H9 (cell line): ENCODE measurements at regions not wholly inside any gene's neighbourhood (a gene's known extent, or its start where the extent isn't known, plus 50 kb on each side); places are given as distances from the start of the nearest gene placed in this dataset.

ENCODE experiments used
- DNase-seq: peaks from one replicate; pipeline ENCODE4 v3.0.0-alpha.2; 2017
- H2AFZ ChIP-seq: one replicate; pipeline ENCODE4 v1.6.1; 2013; ENCODE audit warnings: mild to moderate bottlenecking, low read length, control low read depth, moderate library complexity
- H2AK5ac ChIP-seq: 2 replicates; pipeline ENCODE4 v1.6.1; 2013; ENCODE audit warnings: low read length, control low read depth, mixed read lengths; ENCODE audit not compliant: insufficient read length
- H2BK120ac ChIP-seq: one replicate; pipeline ENCODE4 v1.6.1; 2013; ENCODE audit warnings: low read depth, mild to moderate bottlenecking, low read length, control low read depth, inconsistent platforms; ENCODE audit not compliant: poor library complexity, severe bottlenecking
- H2BK12ac ChIP-seq: 2 replicates; pipeline ENCODE4 v1.6.1; 2013; ENCODE audit warnings: low read length, control low read depth, mixed read lengths, low read depth; ENCODE audit not compliant: insufficient read length
- H2BK15ac ChIP-seq: 2 replicates; pipeline ENCODE4 v1.6.1; 2013; ENCODE audit warnings: low read depth, low read length, control low read depth
- H2BK20ac ChIP-seq: one replicate; pipeline ENCODE4 v1.6.1; 2013; ENCODE audit warnings: low read depth, mild to moderate bottlenecking, low read length, control low read depth, inconsistent platforms; ENCODE audit not compliant: poor library complexity, severe bottlenecking
- H2BK5ac ChIP-seq: 2 replicates; pipeline ENCODE4 v1.6.1; 2013; ENCODE audit warnings: low read length, control low read depth, mixed read lengths; ENCODE audit not compliant: insufficient read length
- H3K14ac ChIP-seq: 2 replicates; pipeline ENCODE4 v1.6.1; 2013; ENCODE audit warnings: low read length, control low read depth; ENCODE audit not compliant: insufficient read depth
- H3K18ac ChIP-seq: 2 replicates; pipeline ENCODE4 v1.6.1; 2013; ENCODE audit warnings: low read depth, mild to moderate bottlenecking, mixed read lengths, low read length, control low read depth; ENCODE audit not compliant: insufficient read length
- H3K23ac ChIP-seq: 2 replicates; pipeline ENCODE4 v1.6.1; 2013; ENCODE audit warnings: low read length, control low read depth, mixed read lengths, low read depth; ENCODE audit not compliant: insufficient read length
- H3K23me2 ChIP-seq: 2 replicates; pipeline ENCODE4 v1.6.1; 2013; ENCODE audit warnings: low read depth, mild to moderate bottlenecking, mixed read lengths, low read length, control low read depth; ENCODE audit not compliant: insufficient read length, poor library complexity, severe bottlenecking
- H3K27ac ChIP-seq: 2 replicates; pipeline ENCODE4 v1.5.1; 2013; ENCODE audit warnings: low read length, control low read depth, mixed read lengths, low read depth; ENCODE audit not compliant: insufficient read length
- H3K27me3 ChIP-seq: 2 replicates; pipeline ENCODE4 v1.6.1; 2013; ENCODE audit warnings: low read length, control low read depth, inconsistent platforms; ENCODE audit not compliant: insufficient read depth
- H3K4ac ChIP-seq: 2 replicates; pipeline ENCODE4 v1.6.1; 2013; ENCODE audit warnings: low read depth, mild to moderate bottlenecking, control low read depth, inconsistent platforms, low read length, moderate library complexity
- H3K4me1 ChIP-seq: 2 replicates; pipeline ENCODE4 v1.6.1; 2013; ENCODE audit warnings: low read length, control low read depth, inconsistent platforms; ENCODE audit not compliant: insufficient read depth
- H3K4me2 ChIP-seq: 2 replicates; pipeline ENCODE4 v1.6.1; 2013; ENCODE audit warnings: low read length, control low read depth, mixed read lengths; ENCODE audit not compliant: insufficient read length, insufficient read depth
- H3K56ac ChIP-seq: 2 replicates; pipeline ENCODE4 v1.6.1; 2013; ENCODE audit warnings: low read depth, mild to moderate bottlenecking, mixed read lengths, low read length, control low read depth; ENCODE audit not compliant: insufficient read length
- H3K79me1 ChIP-seq: 2 replicates; pipeline ENCODE4 v1.6.1; 2013; ENCODE audit warnings: low read depth, mild to moderate bottlenecking, moderate library complexity, low read length, control low read depth, inconsistent platforms; ENCODE audit not compliant: insufficient read depth, poor library complexity, severe bottlenecking
- H3K79me2 ChIP-seq: 2 replicates; pipeline ENCODE4 v1.6.1; 2013; ENCODE audit warnings: low read length, control low read depth, inconsistent platforms; ENCODE audit not compliant: insufficient read depth
- H3K9ac ChIP-seq: 2 replicates; pipeline ENCODE4 v1.6.1; 2013; ENCODE audit warnings: low read length, control low read depth, mixed read lengths; ENCODE audit not compliant: insufficient read length; ENCODE audit errors: extremely low read depth
- H3K9me3 ChIP-seq: one replicate; pipeline ENCODE4 v1.6.1; 2013; ENCODE audit warnings: low read depth, low read length, inconsistent platforms; ENCODE audit not compliant: control insufficient read depth
- H3T11ph ChIP-seq: one replicate; pipeline ENCODE4 v1.6.1; 2013; ENCODE audit warnings: mild to moderate bottlenecking, low read length, control low read depth, inconsistent platforms
- H4K20me1 ChIP-seq: one replicate; pipeline ENCODE4 v1.6.1; 2013; ENCODE audit not compliant: control insufficient read depth, insufficient read length, insufficient read depth
- H4K5ac ChIP-seq: 2 replicates; pipeline ENCODE4 v1.6.1; 2013; ENCODE audit warnings: low read depth, mild to moderate bottlenecking, mixed read lengths, low read length, control low read depth; ENCODE audit not compliant: insufficient read length
- H4K8ac ChIP-seq: replicated peaks from 2 replicates; pipeline ENCODE4 v1.6.1; 2013; ENCODE audit warnings: low read length, control low read depth, mixed read lengths, low read depth; ENCODE audit not compliant: insufficient read length
- H4K91ac ChIP-seq: 2 replicates; pipeline ENCODE4 v1.6.1; 2013; ENCODE audit warnings: low read depth, mild to moderate bottlenecking, moderate library complexity, mixed read lengths, low read length, control low read depth; ENCODE audit not compliant: insufficient read length
- H3K27ac Mint-ChIP-seq, 3 experiments: 2 replicates in 2 of 3; 3 replicates in 1 of 3; pipeline ENCODE4 v1.8.0; 2020 to 2021; ENCODE audit warnings: mixed read lengths in 3 of 3, mild to moderate bottlenecking in 1 of 3, moderate library complexity in 1 of 3
- H3K27me3 Mint-ChIP-seq: 2 replicates; pipeline ENCODE4 v1.8.0; 2021; ENCODE audit warnings: low read depth, mild to moderate bottlenecking, moderate library complexity, mixed read lengths
- H3K36me3 Mint-ChIP-seq, 3 experiments: 2 replicates in 2 of 3; 3 replicates in 1 of 3; pipeline ENCODE4 v1.8.0; 2020 to 2021; ENCODE audit warnings: low read depth in 3 of 3, mixed read lengths in 3 of 3; ENCODE audit not compliant: insufficient read depth in 1 of 3
- H3K4me1 Mint-ChIP-seq, 2 experiments: 2 replicates each; pipeline ENCODE4 v1.8.0; 2020; ENCODE audit warnings: mixed read lengths in 2 of 2
- H3K4me3 Mint-ChIP-seq, 2 experiments: 2 replicates in 1 of 2; 3 replicates in 1 of 2; pipeline ENCODE4 v1.8.0; 2020 to 2021; ENCODE audit warnings: mild to moderate bottlenecking in 2 of 2, mixed read lengths in 2 of 2, moderate library complexity in 1 of 2
- H3K9me3 Mint-ChIP-seq, 2 experiments: 2 replicates in 1 of 2; 3 replicates in 1 of 2; pipeline ENCODE4 v1.8.0; 2020; ENCODE audit warnings: mild to moderate bottlenecking in 2 of 2, mixed read lengths in 2 of 2, moderate library complexity in 1 of 2
- TF ChIP-seq, protein P1 (sequence below): fragments of 200-600 bp; sonication (generic); conservative IDR thresholded peaks from 3 replicates; pipeline ENCODE4 v1.8.0; 2021; ENCODE audit warnings: antibody characterized with exemption, mild to moderate bottlenecking

DNA sequence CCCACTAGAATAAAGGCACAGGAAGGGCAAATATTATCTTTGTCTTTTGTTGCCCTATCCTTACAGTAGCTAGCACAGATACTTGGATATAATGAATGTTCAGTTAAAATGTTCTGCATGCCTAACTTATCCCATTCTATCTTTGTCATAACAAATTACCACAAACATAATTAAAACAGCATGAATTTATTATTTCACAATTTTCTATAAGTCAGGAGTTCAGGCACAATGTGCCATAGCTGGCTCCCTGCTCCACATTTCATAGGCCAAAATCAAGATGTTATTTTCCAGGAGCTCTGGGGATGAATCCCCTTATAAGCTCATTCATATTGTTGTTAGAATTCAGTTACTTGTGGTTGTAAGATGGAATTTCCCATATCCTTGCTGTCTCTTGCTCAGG, 975.5 kb downstream of the IGSF11 start:
- no peak overlapping the region for H3K4ac ChIP-seq
- Mint-ChIP-seq H3K36me3 (peaks cover 0 to 1% (median 0%) of the 10 kb centered on the region in 3 experiments; a peak in 1 of 7 replicates), H3K27me3 (no peaks in the 10 kb centered on the region; the same call in 1 of the 2 replicates), H3K4me3 (no peak overlapping the region), H3K4me1 (no peaks in the 10 kb centered on the region), H3K27ac (no peak overlapping the region), H3K9me3 (peaks cover under 1 to 2% of the 10 kb centered on the region in 2 experiments; a peak in 2 of 5 replicates)
- no peaks in the 10 kb centered on the region for H3K27me3 ChIP-seq
- H3K4me1 ChIP-seq, result no peaks in the 10 kb centered on the region
- H4K8ac ChIP-seq, result no peak overlapping the region
- no peak overlapping the region for H2AFZ ChIP-seq
- H2BK12ac ChIP-seq, result no peak overlapping the region
- H2BK120ac ChIP-seq, result no peak overlapping the region
- H3K27ac ChIP-seq, result no peak overlapping the region
- H3K9ac ChIP-seq, result no peak overlapping the region
- H2BK15ac ChIP-seq, result no peak overlapping the region
- DNase-seq, result no peak
- no peaks in the 10 kb centered on the region for H3K9me3 ChIP-seq
- H4K5ac ChIP-seq, result no peak overlapping the region
- no peaks in the 10 kb centered on the region for H3K23me2 ChIP-seq
- no peak overlapping the region for H2BK20ac ChIP-seq
- no peak overlapping the region for H3K23ac ChIP-seq
- H4K20me1 ChIP-seq, result no peaks in the 10 kb centered on the region
- no peak overlapping the region for H3K4me2 ChIP-seq
- H3K79me1 ChIP-seq, result no peaks in the 10 kb centered on the region
- H3K79me2 ChIP-seq, result no peaks in the 10 kb centered on the region
- H2AK5ac ChIP-seq, result no peak overlapping the region
- H4K91ac ChIP-seq, result no peak overlapping the region
- no peak overlapping the region for H3K56ac ChIP-seq
- no peak overlapping the region for H3K18ac ChIP-seq
- no peak overlapping the region for H2BK5ac ChIP-seq
- no peak overlapping the region for H3T11ph ChIP-seq
- H3K14ac ChIP-seq, result no peak overlapping the region
- TF ChIP-seq, protein P1, sequence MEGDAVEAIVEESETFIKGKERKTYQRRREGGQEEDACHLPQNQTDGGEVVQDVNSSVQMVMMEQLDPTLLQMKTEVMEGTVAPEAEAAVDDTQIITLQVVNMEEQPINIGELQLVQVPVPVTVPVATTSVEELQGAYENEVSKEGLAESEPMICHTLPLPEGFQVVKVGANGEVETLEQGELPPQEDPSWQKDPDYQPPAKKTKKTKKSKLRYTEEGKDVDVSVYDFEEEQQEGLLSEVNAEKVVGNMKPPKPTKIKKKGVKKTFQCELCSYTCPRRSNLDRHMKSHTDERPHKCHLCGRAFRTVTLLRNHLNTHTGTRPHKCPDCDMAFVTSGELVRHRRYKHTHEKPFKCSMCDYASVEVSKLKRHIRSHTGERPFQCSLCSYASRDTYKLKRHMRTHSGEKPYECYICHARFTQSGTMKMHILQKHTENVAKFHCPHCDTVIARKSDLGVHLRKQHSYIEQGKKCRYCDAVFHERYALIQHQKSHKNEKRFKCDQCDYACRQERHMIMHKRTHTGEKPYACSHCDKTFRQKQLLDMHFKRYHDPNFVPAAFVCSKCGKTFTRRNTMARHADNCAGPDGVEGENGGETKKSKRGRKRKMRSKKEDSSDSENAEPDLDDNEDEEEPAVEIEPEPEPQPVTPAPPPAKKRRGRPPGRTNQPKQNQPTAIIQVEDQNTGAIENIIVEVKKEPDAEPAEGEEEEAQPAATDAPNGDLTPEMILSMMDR, result no peak
